NCI-H1105 (cell line): ENCODE measurements at regions not wholly inside any gene's neighbourhood (a gene's known extent, or its start where the extent isn't known, plus 50 kb on each side); places are given as distances from the start of the nearest gene placed in this dataset.

Source experiments
- DNase-seq: peaks from one replicate; lab custom pipeline; 2025; lab: John Stamatoyannopoulos, UW

DNA sequence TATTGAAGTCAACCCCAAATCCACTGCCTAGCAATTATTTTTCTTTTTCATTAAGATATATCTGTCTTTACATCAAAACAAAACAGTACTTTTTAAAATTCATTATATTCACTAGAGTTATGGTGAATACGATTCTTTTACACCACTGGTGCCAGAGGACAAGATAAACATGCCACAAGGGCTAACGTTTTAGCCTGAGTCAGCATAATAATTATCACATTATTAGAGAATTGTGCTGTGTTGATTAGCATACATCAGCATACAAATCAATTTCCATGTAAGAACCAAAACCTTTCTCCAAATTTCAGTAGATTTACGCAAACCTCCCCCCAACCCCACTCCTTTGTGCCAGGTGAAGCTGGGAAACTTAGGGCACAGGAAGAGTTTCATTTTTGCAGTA is 131.1 kb upstream of the TMEM106B start:
- no peak for DNase-seq

DNA sequence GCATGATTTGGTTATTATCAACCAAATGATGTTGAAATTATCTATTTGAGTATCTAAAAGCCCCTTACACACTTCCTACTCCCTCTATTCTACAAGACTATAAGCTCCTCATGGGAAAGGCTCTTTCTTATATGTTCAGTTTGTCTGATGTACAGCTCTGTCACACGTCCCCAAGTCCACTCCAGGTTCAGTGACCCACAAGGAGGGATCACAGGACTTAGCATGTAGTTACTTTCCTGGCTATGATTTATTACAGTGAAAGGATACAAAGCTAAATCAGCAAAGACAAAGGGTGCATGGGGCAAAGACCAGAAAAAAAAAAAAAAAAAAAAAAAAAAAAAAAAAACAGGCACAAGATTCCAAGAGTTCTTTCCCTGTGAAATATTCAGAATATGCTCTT is 125.6 kb upstream of the TMEM106B start:
- DNase-seq: no peak

DNA sequence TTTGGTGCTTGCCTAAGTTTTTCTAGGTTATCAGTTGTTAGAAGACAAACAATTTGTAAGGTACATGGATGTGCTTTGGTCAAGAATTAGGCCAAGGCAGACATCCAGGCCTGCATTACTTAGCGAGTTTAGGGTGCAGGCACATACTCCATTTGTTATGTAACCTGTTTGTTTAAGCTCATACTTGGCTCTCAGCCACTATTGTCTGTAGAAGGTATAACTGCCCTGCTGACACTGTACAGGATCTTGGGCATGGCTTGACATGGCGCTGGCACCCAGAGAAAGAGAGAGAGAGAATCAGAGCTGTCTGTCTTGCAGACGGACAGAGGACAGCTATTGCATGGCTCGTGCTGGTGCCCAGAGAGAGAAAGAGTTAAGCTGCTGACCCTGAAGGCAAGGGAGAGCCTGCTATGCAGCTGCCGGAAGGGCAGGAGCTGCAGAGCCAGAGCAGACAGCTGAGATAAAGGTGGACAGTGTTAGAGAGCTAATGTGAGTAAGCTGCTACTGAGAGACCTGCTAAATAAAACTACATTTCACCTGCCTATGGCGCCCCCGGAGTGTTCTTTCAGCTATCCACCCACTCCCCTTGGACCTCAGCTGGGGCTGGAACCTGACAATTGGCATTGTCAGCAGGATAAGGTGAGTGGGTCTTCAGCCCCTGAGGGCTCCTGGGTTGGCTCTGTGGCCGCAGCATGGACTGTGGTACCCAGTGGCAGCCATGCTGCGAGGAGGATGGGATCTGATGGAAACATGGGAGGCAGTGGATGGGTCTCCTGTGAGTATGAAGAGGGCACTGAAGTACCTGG is 120.9 kb upstream of the TMEM106B start:
- no peak for DNase-seq

DNA sequence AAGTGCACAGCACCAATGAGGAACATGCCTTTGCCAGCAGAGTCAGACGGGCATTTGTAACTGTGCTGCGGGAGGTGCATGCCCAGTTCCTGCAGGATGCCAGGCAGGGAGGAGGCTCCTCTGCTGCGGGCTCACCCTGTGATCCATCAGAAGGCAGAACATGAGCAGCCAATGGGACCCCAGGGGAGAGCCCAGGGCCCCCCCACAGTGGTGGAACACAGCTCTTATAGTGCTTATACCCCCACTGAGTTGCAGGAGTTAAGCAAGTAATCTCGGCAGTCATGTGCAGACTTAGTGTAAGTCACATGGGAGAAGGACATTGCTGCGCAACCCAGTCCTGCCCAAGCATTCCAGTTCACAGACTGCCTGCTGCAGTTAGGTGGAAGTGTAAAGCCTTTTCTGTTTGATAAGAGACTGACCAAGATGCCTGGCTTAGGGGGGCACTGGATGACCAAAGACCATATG is 120.3 kb upstream of the TMEM106B start:
- no peak for DNase-seq

DNA sequence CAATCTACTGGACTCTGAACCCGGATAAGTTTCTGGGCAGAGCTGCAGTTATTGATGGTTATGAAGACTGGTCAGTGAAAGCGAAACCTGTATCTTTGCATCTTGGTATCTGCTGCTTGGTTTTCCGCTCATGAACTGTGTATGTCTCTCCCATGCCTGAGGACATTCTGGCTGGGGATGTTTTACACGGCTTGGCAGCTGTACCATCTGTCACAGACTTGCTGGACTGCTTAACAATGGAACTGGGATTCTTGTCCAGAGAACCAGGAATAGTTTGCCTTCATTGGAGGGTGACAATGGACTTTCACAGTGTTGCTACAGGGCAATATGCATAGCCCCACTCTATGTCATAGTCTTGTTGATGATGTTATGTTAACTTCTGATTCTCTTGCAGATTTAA is 119.9 kb upstream of the TMEM106B start:
- DNase-seq: no peak

DNA sequence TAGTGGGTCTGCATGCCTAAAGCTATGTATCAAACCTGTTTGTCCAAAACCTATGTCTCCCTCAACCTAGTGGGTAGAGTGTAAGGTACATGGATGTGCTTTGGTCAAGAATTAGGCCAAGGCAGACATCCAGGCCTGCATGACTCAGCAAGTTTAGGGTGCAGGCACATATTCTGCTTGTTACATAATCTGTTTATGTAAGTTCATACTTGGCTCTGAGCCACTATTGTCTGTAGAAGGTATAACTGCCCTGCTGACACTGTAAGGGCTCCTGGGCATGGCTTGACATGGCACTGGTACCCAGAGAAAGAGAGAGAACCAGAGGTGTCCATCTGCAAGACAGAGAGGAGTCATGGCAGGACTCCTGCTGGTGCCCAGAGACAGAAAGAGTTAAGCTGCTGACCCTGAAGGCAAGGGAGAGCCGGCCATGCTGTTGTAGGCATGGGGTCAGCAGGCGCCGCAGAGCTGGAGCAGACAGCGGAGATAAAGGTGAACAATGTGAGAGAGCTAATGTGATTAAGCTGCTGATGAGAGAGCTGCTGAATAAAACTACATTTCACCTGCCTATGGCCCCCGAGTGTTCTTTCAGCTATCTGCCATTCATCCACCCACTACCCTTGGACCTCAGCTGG is 118.5 kb upstream of the TMEM106B start:
- DNase-seq: no peak

DNA sequence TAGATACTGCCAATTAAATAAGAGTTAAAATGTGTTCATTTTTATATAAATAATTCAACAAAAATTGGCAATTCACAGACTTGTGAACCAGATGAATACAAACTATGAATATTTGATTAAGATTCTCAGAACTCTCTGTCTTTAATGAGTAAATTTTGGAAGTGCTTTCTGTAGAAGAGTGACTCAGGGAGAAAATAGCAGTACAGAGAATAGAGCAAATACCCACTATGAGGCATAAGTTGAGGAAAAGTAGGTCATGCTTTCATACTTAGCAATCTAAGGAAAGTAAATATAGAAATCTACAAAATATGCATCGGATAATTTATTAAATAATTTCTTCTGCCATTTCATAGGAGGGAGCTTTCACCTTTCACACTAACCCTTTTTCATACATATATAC is 117.7 kb upstream of the TMEM106B start:
- no peak for DNase-seq

DNA sequence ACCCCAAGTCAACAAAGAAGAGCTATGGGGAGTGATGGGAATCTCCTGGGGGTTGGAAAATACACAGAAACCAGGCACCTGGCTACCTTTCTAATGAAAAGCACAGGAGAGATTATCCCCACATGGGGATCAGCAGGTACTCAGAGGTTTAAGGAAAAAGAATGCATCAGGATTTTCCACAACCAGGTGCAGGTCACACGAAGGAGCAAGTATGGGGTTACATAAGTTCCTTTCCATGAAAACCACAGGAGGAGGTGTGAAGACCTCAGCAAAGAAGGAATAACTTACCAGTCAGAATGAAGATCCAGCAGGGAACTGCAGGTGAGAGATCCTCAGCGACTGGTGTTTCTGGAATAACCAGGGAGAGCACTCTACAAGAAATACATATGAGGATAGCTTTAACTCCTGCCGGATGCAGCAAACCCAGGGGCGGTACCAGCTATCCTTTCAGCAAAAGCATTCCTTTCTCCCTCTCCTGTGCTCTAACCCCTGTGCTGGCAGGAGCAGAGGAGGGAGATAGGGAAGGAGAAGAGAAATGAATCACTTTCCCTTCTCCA is 116.7 kb upstream of the TMEM106B start:
- no peak for DNase-seq

DNA sequence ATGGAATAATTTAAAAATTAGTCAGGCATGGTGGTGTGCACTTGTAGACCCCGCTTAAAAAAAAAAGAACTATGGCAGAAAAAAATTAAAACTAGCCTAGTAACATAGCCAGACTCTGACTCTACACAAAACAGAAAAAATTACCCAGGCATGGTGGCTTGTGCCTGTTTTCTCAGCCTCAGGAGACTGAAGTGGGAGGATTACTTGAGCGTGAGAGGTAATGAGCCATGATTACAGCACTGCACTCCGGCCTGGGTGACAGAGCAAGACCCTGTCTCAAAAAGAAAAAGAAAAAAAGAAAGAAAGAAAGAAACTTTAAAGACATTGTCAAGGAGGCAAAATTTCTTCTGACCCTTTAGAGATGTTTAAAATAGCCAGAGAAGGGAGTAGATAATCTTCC is 109.0 kb upstream of the TMEM106B start:
- no peak for DNase-seq

DNA sequence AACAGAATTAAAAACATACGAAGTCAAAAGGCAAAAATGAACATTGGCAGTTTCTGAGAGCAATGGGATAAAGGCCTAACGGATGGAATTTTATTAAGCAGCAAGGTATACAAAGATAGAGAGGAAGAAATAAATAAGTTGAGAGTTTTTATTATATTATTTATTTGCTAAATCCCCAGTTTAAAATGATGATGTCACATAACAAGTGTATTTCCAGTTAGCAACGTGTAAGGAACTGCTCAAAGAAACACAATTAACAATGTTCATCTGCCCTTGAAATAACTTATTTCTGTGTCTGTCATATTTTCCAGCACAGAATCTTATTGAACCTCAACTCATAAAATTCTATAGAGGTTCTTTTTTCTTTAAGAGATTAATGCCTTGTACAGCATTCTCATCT is 108.6 kb upstream of the TMEM106B start:
- DNase-seq: no peak

DNA sequence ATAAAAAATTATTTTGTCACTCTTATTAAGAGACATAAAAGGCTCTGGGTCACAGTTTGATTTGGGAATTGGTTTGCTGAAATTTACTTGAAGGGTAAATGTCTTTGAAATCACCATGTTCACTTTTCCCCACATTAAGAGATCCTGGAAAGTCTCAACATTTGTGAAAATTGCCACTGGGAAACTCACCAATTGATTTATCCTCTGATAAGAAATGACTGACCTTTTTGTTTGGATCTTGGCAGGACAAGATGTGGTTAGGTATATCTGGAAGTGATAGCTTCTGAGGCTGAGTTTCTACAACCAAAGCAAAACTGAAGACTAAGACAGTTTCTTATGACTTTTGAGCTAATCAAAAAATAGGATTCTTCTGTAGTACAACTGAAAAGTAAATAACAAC is 107.1 kb upstream of the TMEM106B start:
- no peak for DNase-seq

DNA sequence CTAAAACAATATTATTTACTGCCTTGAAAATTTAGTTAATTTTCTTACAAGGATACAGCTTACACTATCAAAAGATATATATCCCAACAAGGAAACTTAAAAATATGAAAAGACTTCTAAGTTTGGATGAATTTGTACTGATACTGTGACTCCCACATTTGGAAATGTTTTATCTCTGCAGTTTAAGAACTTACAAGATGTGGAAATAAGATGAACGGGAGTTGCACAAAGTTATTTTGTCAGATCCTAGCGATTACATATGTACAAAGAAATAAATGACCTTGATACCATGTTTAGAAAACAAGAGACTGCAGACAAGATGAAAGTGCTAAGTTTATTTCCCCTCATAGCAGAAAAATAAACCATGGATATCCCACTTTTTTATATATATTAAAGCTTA is 103.7 kb upstream of the TMEM106B start:
- no peak for DNase-seq

DNA sequence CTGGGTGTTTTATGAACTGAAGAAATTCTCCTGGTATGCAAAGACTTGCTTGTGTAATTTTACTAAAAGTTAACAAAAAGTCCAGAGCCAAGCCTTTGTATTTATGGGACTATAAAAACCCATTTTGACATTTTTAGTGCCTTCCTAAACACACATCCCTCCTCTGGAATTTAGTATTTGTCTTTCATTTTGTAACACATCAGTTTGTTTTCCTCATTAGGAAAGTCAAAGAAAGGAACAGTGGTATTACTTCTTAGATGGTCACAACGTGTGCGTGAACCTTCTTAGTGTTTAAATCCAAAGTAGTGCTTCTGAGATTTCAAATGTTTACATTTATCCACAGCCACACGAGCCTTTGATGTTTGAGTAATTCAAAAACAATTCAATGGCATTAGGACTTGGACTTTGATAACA is 103.2 kb upstream of the TMEM106B start:
- DNase-seq: no peak

DNA sequence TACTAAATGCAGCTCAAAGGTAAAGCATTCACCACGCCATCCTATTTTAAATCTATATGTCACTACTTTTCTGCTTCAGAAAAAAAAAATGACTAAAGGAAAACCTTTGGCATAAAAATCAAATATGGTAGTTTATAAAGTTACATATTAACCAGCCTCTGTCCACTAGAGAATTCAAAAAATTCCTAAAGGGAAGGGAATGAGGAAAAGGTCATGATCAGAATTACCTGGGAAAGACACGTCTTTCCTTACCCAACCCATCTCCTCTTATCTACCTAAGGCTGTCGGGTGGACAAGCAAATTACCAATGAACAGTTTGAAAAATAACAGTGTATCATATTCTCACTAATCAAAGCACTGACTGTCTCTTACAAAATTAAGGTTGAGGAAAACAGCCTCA is 100.7 kb upstream of the TMEM106B start:
- DNase-seq: no peak

DNA sequence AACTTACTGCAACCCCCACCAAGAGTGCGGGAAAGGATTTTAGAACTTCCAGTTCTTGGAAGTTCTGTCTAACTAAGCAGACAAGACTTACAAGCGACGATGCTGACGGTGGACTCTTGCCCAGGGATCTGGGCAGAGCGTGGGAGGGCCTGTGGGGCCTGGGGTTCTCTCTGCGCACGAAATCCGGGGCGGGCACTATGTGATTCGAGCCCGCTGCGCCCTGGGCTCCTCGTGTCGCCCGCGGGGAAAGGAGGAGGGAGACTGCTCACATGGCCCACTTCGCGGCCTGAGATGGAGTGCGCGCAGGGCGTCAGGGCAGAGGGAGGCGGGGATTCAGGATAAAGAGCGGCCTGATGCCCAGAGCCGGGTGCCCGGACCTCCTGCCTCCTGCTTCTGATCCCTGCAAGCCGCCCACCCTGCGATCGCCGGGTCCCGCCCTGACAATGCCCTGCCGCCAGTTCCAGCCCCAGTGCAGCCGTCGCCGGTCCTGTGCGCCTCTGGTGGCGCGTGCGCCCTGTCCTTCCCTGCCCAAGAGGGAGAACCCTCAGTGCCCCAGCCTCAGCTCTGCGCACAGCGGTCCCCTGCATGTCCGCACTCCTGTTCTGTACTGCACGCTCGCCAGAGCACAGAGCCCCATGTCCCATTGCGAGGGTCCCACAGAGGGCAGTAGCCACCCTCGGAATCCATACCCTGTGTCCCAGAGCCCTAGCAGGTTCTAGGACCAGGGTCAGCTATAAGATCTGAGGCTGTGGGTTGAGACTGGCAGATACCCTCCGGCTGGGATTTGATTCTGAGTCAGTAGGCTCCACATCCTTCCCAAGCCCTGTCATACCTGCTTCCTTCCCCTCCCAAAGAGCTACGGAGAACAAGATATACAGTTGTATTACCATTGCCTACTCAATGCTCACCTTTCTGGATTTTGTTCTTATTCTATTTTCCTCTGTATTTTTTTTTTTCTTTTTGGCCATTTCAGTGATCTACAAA is 99.4 kb upstream of the TMEM106B start:
- no peak for DNase-seq

DNA sequence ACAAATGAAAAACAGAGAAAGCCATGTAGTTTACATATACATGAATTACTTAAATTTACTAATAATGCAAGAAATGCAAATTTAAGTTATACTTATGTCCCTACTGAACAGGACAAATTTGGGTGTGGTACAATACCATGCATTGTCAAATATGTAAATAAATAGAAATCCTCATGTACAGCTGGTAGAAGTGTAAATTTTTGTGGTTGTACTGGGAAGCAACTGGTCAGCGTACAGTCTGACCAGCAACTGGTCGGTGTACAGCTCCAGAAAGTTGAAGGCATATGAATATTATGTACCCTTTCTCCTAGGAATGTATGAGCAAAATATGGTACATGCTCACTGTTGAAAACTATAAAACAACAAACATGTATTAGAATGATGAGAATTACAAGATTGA is 93.9 kb upstream of the TMEM106B start:
- DNase-seq: no peak

DNA sequence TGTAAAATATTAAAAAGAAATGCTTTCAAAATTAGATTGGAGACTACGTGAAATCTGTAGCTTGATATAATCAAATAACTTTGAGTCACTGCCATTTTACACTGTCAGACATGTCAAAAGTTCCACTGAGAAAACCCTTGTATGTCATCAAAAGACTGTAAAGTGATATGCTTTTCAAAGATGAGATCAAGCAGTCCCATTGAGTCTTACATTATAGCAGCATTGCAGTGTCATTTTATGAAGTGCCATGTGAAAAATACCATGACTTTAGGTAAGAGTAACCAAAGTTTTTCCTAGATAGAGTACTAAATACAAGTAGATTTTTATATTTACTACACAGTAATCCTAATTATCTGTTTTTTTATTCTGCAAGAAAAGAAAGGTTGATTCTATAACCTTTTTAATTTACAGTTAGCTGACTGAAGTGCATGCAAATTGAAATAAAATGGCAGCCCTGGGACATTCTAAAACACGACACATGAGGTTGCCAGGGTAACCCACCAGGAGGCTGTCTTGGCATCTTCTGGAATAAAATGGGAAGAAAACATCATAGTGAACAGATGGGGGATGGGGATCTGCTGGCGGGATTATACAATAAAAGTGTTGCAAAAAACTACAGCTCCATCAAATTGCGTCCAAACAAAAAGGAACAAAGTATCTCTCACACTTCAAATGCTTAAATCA is 91.3 kb upstream of the TMEM106B start:
- no peak for DNase-seq

DNA sequence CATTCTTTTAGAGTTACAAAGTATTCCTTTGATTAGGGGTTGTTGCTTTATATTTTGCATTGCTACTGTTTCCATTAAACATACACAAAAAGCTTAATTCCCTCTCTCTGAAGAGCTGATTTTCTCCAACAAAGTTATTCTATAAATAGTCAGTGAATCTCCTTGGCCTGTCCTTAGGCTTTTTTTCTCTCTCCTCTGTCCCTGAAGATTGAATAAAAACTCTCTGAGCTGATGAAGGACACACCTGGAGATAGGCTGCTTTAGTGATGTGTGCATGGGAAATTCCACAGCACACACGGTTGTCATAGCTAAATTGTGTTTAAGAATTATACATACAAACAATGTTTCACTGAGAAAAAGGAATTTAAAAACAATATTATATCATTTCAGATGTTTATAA is 90.5 kb upstream of the TMEM106B start:
- no peak for DNase-seq

DNA sequence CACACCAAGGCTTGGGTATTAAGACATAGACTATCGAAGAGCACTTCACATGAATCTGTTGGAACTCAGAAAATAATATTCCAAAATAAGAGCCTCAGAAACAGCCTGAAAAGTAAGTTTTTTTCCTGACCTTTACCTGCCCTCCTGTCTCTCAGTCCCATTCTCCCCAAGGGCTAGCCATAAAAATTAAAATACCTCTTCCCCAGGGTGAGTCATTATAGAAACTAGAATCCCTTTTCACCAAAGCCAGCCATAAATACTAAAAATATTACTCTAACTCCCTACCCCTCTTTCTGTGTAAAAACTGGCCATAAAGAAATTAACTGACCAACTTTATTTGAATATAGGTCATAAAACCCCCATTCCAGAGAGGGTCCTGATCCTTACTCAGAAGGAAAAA is 87.9 kb upstream of the TMEM106B start:
- no peak for DNase-seq

DNA sequence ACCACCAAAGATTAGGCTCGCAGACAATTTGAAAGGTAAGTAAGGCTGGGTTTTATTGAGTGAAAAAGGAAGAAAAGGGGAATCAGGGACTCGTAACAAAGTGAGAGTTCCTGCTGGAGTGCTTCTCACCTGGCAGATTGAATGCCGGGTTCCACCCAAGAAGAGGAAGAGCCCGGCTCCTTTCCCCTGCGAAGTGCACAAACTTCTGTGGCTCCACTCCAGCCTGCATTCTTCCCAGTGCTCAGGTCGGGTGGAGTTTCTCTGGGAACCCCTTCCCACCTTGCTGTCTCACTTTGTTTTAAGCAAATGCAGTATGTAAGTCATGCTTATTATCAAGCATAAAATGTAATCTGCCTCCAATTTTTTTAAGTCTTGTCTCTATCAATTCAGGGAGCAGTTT is 87.1 kb upstream of the TMEM106B start:
- no peak for DNase-seq

DNA sequence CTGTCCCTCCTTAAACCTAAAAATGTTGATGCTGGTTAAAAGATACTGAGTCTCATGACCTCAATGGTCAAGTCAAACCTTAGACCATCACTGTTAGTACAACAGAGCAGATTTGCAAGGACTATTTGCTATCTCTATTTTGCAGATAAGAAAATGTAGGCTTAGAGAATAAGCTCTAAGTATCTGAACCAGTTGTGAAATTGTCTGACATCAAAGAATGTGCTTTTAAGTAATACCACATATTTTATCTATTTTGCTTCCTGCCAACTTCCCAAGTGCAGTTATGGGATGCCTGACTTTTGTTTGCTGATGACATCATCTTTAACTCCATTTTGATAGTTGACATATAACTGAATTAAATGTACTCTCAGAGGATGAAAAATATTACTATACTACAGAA is 83.6 kb upstream of the TMEM106B start:
- no peak for DNase-seq

DNA sequence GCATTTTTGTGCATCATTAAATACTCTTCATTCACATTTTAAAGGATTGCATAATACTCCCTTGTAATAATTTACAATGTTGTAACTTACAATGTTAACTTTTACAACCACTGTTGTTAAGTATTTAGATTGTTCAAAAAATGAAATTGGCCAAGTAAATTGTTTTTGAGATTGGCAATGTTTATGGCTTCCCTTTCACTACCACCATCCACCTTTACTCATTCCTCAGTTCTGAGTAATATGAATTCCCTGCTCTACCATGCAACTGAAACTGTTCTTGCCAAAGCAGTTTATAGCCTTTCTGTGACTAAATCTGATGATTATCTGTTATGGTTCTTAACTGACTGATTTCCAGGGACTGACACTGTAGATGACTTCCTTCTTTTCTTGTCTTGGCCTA is 80.5 kb upstream of the TMEM106B start:
- no peak for DNase-seq
